Hematopoietic multipotent progenitor cell treated with erythropoietin and hydrocortisone succinate and interleukin-3 and kit ligand, for 6 days (in vitro differentiated cells): ENCODE measurements at regions not wholly inside any gene's neighbourhood (a gene's known extent, or its start where the extent isn't known, plus 50 kb on each side); places are given as distances from the start of the nearest gene placed in this dataset.
"Not testable (repeated sequence)": the region's sequence is repeated elsewhere in the genome, so short reads cannot be mapped to it uniquely, and the experiment has no call there.

ENCODE experiments used
- DNase-seq: peaks from one replicate; pipeline ENCODE4 v3.0.0-alpha.2; 2015

GRCh38 chr6:15922510-15923250, 206.2 kb upstream of the MYLIP start:
- DNase-seq, result peak; percentile 41

- no peak for DNase-seq
These were observed 207.6 kb upstream of the MYLIP start for GRCh38 chr6:15921243-15921642.

GRCh38 chr6:15916581-15916980, 212.3 kb upstream of the MYLIP start:
- no peak for DNase-seq

- peak; percentile 96 for DNase-seq
These were observed 213.2 kb upstream of the MYLIP start for GRCh38 chr6:15915508-15916178.

- no peak for DNase-seq
These were observed 214.3 kb upstream of the MYLIP start for GRCh38 chr6:15914553-15914952.

- no peak for DNase-seq
These were observed 215.3 kb upstream of the MYLIP start for GRCh38 chr6:15913573-15913972.

GRCh38 chr6:15912505-15913400, 216.1 kb upstream of the MYLIP start:
- DNase-seq, result no peak

GRCh38 chr6:15911753-15912504, 217.0 kb upstream of the MYLIP start:
- DNase-seq, result no peak

- no peak for DNase-seq
These were observed 219.4 kb upstream of the MYLIP start for GRCh38 chr6:15909290-15910070.

GRCh38 chr6:15908871-15909270, 220.0 kb upstream of the MYLIP start:
- DNase-seq, result no peak

- no peak for DNase-seq
These were observed 220.9 kb upstream of the MYLIP start for GRCh38 chr6:15907914-15908518.

GRCh38 chr6:15907220-15907913, 221.5 kb upstream of the MYLIP start:
- DNase-seq, result not testable (repeated sequence)

- no peak for DNase-seq
These were observed 222.4 kb upstream of the MYLIP start for GRCh38 chr6:15906420-15907016.

- DNase-seq, result peak; percentile 31
These were observed 223.1 kb upstream of the MYLIP start for GRCh38 chr6:15905488-15906419.

- no peak for DNase-seq
These were observed 224.1 kb upstream of the MYLIP start for GRCh38 chr6:15904651-15905376.

GRCh38 chr6:15901141-15902115, 227.5 kb upstream of the MYLIP start:
- DNase-seq, result no peak

- DNase-seq, result no peak
These were observed 230.2 kb upstream of the MYLIP start for GRCh38 chr6:15898693-15899092.
